Tibial nerve (tissue), 4 donors: ENCODE measurements at regions not wholly inside any gene's neighbourhood (a gene's known extent, or its start where the extent isn't known, plus 50 kb on each side); places are given as distances from the start of the nearest gene placed in this dataset.

Experiments used
- DNase-seq, 2 donors: peaks; one replicate each; pipeline ENCODE4 v3.0.0-alpha.2; 2019; ENCODE audit warnings: low spot score in 2 of 2
- H3K27ac ChIP-seq, 4 donors: fragments of 200-600 bp; sonication (generic) in 3 of 4; one replicate each; pipeline ENCODE4 v1.5.1; 2017 to 2019; ENCODE audit warnings: mild to moderate bottlenecking in 1 of 4
- H3K27me3 ChIP-seq, 2 donors: fragments of 200-600 bp; sonication (generic) in 1 of 2; one replicate each; pipeline versions ENCODE4 v1.5.1 to v1.6.0; 2017 to 2019
- H3K36me3 ChIP-seq, 3 donors: fragments of 200-600 bp; sonication (generic); one replicate each; pipeline ENCODE4 v1.5.1; 2018 to 2019
- H3K4me1 ChIP-seq, 4 donors: fragments of 200-600 bp; sonication (generic) in 3 of 4; one replicate each; pipeline ENCODE4 v1.5.1; 2017 to 2019
- H3K4me3 ChIP-seq, 4 donors: fragments of 200-600 bp; sonication (generic) in 3 of 4; one replicate each; pipeline ENCODE4 v1.5.1; 2017 to 2019; ENCODE audit warnings: mild to moderate bottlenecking in 1 of 4, moderate library complexity in 1 of 4
- H3K9me3 ChIP-seq, 4 donors: fragments of 200-600 bp; sonication (generic) in 3 of 4; one replicate each; pipeline ENCODE4 v1.5.1; 2017 to 2019
- CTCF ChIP-seq, 5 experiments: fragments of 200-600 bp in 3 of 5; fragments of 450-650 bp in 2 of 5; sonication (generic) in 3 of 5; IDR thresholded peaks; one replicate each; pipeline ENCODE4 v1.5.1; 2016 to 2019; ENCODE audit warnings: antibody characterized with exemption in 5 of 5, mild to moderate bottlenecking in 3 of 5, moderate library complexity in 2 of 5
- EP300 ChIP-seq, 2 donors: sonication (generic); formaldehyde crosslinking; IDR thresholded peaks; one replicate each; pipeline ENCODE4 v1.6.1; 2017; ENCODE audit warnings: antibody characterized with exemption in 2 of 2, mild to moderate bottlenecking in 1 of 2
- POLR2A ChIP-seq, 2 donors: fragments of 450-650 bp; IDR thresholded peaks; one replicate each; pipeline ENCODE4 v1.6.1; 2017; ENCODE audit warnings: antibody characterized with exemption in 2 of 2, mild to moderate bottlenecking in 2 of 2, moderate library complexity in 2 of 2
- WGBS, 2 donors: methylation state at CpG; one replicate each; pipeline ENCODE4 v1.1.5; 2018; 5-methylcytosine and 5-hydroxymethylcytosine counted together

GRCh38 chr19:28605501-28606268 is 607.3 kb downstream of the UQCRFS1 start:
- TF ChIP-seq POLR2A (IDR thresholded peaks at IDR 0.05) (no peak), EP300 (IDR thresholded peaks at IDR 0.05) (no peak), CTCF (IDR thresholded peaks at IDR 0.05) (no peak)
- 84 to 85% methylated on average over 8 of the region's 8 CpGs for WGBS, 2 donors
- H3K27ac ChIP-seq: no peak overlapping the region

GRCh38 chr19:28603453-28603852 is 609.5 kb downstream of the UQCRFS1 start:
- TF ChIP-seq EP300 (IDR thresholded peaks at IDR 0.05) (no peak), POLR2A (IDR thresholded peaks at IDR 0.05) (no peak), CTCF (IDR thresholded peaks at IDR 0.05) (no peak)
- H3K36me3 ChIP-seq: no peaks in the 10 kb centered on the region
- WGBS, 2 donors: 93 to 98% methylated on average over 2 of the region's 2 CpGs
- H3K4me3 ChIP-seq: no peak overlapping the region
- no peak for DNase-seq
- peaks cover 0 to 27% (median 2%) of the 10 kb centered on the region in 4 donors for H3K9me3 ChIP-seq
- no peaks in the 10 kb centered on the region for H3K27me3 ChIP-seq
- H3K27ac ChIP-seq: no peak overlapping the region
- no peaks in the 10 kb centered on the region for H3K4me1 ChIP-seq

More at GRCh38 chr19:28605501-28606268, 607.3 kb downstream of the UQCRFS1 start:
- H3K9me3 ChIP-seq: peaks cover 0 to 40% (median 2%) of the 10 kb centered on the region in 4 donors
- no peak for DNase-seq
- H3K36me3 ChIP-seq: no peaks in the 10 kb centered on the region
- H3K27me3 ChIP-seq: no peaks in the 10 kb centered on the region
- H3K4me3 ChIP-seq: no peak overlapping the region
- H3K4me1 ChIP-seq: no peaks in the 10 kb centered on the region

- TF ChIP-seq POLR2A (IDR thresholded peaks at IDR 0.05) (no peak), EP300 (IDR thresholded peaks at IDR 0.05) (no peak), CTCF (IDR thresholded peaks at IDR 0.05) (no peak)
- H3K27me3 ChIP-seq: no peaks in the 10 kb centered on the region
- H3K4me1 ChIP-seq: no peaks in the 10 kb centered on the region
- peaks cover 0 to 20% (median 2%) of the 10 kb centered on the region in 4 donors for H3K9me3 ChIP-seq
- no peak overlapping the region for H3K4me3 ChIP-seq
- H3K27ac ChIP-seq: no peak overlapping the region
- H3K36me3 ChIP-seq: no peaks in the 10 kb centered on the region
- 80 to 83% methylated on average over 9 of the region's 9 CpGs for WGBS, 2 donors
- DNase-seq: no peak
Observed at GRCh38 chr19:28602675-28603298, 610.2 kb downstream of the UQCRFS1 start.

GRCh38 chr19:28601723-28602440 is 611.1 kb downstream of the UQCRFS1 start:
- Histone ChIP-seq H3K27ac (no peak overlapping the region), H3K27me3 (no peaks in the 10 kb centered on the region), H3K36me3 (no peaks in the 10 kb centered on the region), H3K4me1 (no peaks in the 10 kb centered on the region), H3K9me3 (peaks cover 0 to 11% (median 2%) of the 10 kb centered on the region in 4 donors), H3K4me3 (no peak overlapping the region)
- 81 to 87% methylated on average over 10 of the region's 10 CpGs for WGBS, 2 donors
- TF ChIP-seq POLR2A (IDR thresholded peaks at IDR 0.05) (no peak), CTCF (IDR thresholded peaks at IDR 0.05) (no peak), EP300 (IDR thresholded peaks at IDR 0.05) (no peak)
- DNase-seq: no peak

- Histone ChIP-seq H3K9me3 (peaks cover 0 to 8% (median 0%) of the 10 kb centered on the region in 4 donors), H3K36me3 (no peaks in the 10 kb centered on the region), H3K4me3 (no peak overlapping the region), H3K27me3 (no peaks in the 10 kb centered on the region), H3K27ac (no peak overlapping the region), H3K4me1 (no peaks in the 10 kb centered on the region)
- no peak for DNase-seq
- 37 to 47% methylated on average over 3 of the region's 3 CpGs for WGBS, 2 donors
- TF ChIP-seq POLR2A (IDR thresholded peaks at IDR 0.05): no peak
- no peak for TF ChIP-seq CTCF (IDR thresholded peaks at IDR 0.05)
- TF ChIP-seq EP300 (IDR thresholded peaks at IDR 0.05): no peak
Observed at GRCh38 chr19:28598861-28599260, 614.1 kb downstream of the UQCRFS1 start.
